Adrenal gland (tissue), 5 donors: ENCODE measurements at regions not wholly inside any gene's neighbourhood (a gene's known extent, or its start where the extent isn't known, plus 50 kb on each side); places are given as distances from the start of the nearest gene placed in this dataset.

Experiments
- POLR2A ChIP-seq, 2 donors: fragments of 450-650 bp; IDR thresholded peaks; one replicate each; pipeline ENCODE4 v1.6.1; 2017; ENCODE audit warnings: antibody characterized with exemption in 2 of 2, mild to moderate bottlenecking in 2 of 2, moderate library complexity in 1 of 2
- TF ChIP-seq, protein P1 (sequence below), 6 experiments: fragments of 450-650 bp in 4 of 6; fragments of 200-600 bp in 2 of 6; sonication (generic) in 1 of 6; IDR thresholded peaks; 1 replicate in 5 of 6; 2 replicates in 1 of 6; pipeline versions ENCODE4 v1.5.1 to v1.8.0; 2016 to 2021; ENCODE audit warnings: antibody characterized with exemption in 6 of 6, mild to moderate bottlenecking in 2 of 6, moderate library complexity in 1 of 6
- donor health status: DM: no; HTN: no; CAD: no.

DNA sequence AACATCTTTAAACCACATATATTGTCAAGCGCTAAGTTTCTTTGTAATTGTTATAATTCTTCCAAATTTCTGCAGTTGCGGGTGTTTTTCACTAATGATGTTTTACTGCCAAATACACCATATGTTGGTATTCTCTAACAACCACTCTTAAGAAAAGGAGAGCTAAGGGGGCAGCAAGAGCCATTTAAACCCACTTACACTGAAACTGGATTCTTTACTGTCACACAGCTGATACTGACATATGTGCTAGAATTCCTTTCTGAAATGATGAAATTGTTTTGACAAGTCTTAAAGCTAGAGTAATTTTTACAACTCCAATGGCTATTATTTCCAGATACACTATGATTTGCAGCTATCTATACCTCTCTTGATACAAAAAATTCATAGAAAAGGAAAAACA, 483.1 kb downstream of the CDH11 start:
- TF ChIP-seq, protein P1, sequence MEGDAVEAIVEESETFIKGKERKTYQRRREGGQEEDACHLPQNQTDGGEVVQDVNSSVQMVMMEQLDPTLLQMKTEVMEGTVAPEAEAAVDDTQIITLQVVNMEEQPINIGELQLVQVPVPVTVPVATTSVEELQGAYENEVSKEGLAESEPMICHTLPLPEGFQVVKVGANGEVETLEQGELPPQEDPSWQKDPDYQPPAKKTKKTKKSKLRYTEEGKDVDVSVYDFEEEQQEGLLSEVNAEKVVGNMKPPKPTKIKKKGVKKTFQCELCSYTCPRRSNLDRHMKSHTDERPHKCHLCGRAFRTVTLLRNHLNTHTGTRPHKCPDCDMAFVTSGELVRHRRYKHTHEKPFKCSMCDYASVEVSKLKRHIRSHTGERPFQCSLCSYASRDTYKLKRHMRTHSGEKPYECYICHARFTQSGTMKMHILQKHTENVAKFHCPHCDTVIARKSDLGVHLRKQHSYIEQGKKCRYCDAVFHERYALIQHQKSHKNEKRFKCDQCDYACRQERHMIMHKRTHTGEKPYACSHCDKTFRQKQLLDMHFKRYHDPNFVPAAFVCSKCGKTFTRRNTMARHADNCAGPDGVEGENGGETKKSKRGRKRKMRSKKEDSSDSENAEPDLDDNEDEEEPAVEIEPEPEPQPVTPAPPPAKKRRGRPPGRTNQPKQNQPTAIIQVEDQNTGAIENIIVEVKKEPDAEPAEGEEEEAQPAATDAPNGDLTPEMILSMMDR (IDR thresholded peaks at IDR 0.05), result no peak
- no peak for TF ChIP-seq POLR2A (IDR thresholded peaks at IDR 0.05)
